A549 (cell line): ENCODE measurements at regions not wholly inside any gene's neighbourhood (a gene's known extent, or its start where the extent isn't known, plus 50 kb on each side); places are given as distances from the start of the nearest gene placed in this dataset.

ENCODE experiments used
- ATAC-seq, 2 experiments: fragments of 200-7000 bp in 1 of 2; fragments of >200 bp in 1 of 2; cut with Nextera tagmentation in 1 of 2; cut with Tn5 transposase in 1 of 2; 3 replicates each; pipeline versions ENCODE4 v1.8.0 to v1.9.1; 2018 to 2020; ENCODE audit warnings: mild to moderate bottlenecking in 1 of 2, moderate library complexity in 1 of 2
- CTCF ChIA-PET: fragments of 300-600 bp; sonication (Branson Sonifier 250); formaldehyde crosslinking; extraction: SDS; loops from one replicate; lab custom pipeline; 2021; ENCODE audit warnings: antibody characterized with exemption, inconsistent platforms; lab: Yijun Ruan, JAX
- POLR2A ChIA-PET: fragments of 350-600 bp; formaldehyde crosslinking; extraction: SDS; loops from one replicate; lab custom pipeline; 2021; ENCODE audit warnings: antibody characterized with exemption, inconsistent platforms; lab: Yijun Ruan, JAX
- DNase-seq, 2 experiments: peaks; one replicate each; pipeline versions ENCODE4 v3.0.0 to v3.0.0-alpha.2; 2011 to 2016; ENCODE audit warnings: low read depth in 1 of 2, low spot score in 1 of 2
- FAIRE-seq: peaks from 2 replicates; lab custom pipeline; 2011; peaks lifted over from hg19 to GRCh38; lab: Jason Lieb, UNC
- H3K27ac ChIP-seq, 2 experiments: fragments of >200 bp; sonication (Bioruptor Twin); formaldehyde crosslinking; 3 replicates each; pipeline ENCODE4 v1.5.1; 2016 to 2017
- H3K4me1 ChIP-seq: fragments of >200 bp; sonication (Bioruptor Twin); formaldehyde crosslinking; 3 replicates; pipeline ENCODE4 v1.6.1; 2016
- H3K4me2 ChIP-seq: fragments of >200 bp; sonication (Bioruptor Twin); formaldehyde crosslinking; 3 replicates; pipeline ENCODE4 v1.6.1; 2016
- H3K4me3 ChIP-seq: fragments of >200 bp; sonication (Bioruptor Twin); formaldehyde crosslinking; 3 replicates; pipeline ENCODE4 v1.5.1; 2016
- H3K9me3 ChIP-seq: fragments of >200 bp; sonication (Bioruptor Twin); formaldehyde crosslinking; 3 replicates; pipeline ENCODE4 v1.6.1; 2016
- BHLHE40 ChIP-seq: IDR thresholded peaks from 2 replicates; pipeline ENCODE4 v1.6.1; 2012; ENCODE audit warnings: low read depth, low read length, inconsistent platforms
- CBX2 ChIP-seq: fragments of 200-600 bp; sonication (generic); IDR thresholded peaks from 2 replicates; pipeline ENCODE4 v1.6.1; 2016; ENCODE audit warnings: low read depth, mild to moderate bottlenecking, borderline replicate concordance
- CHD4 ChIP-seq: fragments of 200-600 bp; sonication (generic); IDR thresholded peaks from 2 replicates; pipeline ENCODE4 v1.6.1; 2016; ENCODE audit warnings: antibody characterized with exemption, mild to moderate bottlenecking, borderline replicate concordance
- EHF ChIP-seq: fragments of 250-450 bp; sonication (Bioruptor Pico); IDR thresholded peaks from 2 replicates; pipeline ENCODE4 v1.5.0; 2020; ENCODE audit warnings: mild to moderate bottlenecking
- GATA3 ChIP-seq: IDR thresholded peaks from 2 replicates; pipeline ENCODE4 v1.6.1; 2012; ENCODE audit warnings: borderline replicate concordance
- HDAC2 ChIP-seq: fragments of 200-600 bp; sonication (generic); IDR thresholded peaks from 2 replicates; pipeline ENCODE4 v1.6.1; 2016
- HOXA7 ChIP-seq: fragments of 250-450 bp; sonication (Bioruptor Pico); IDR thresholded peaks from 2 replicates; pipeline ENCODE4 v1.5.0; 2020; ENCODE audit warnings: mild to moderate bottlenecking, moderate library complexity
- HOXB13 ChIP-seq: fragments of 250-450 bp; sonication (Bioruptor Pico); IDR thresholded peaks from 2 replicates; pipeline ENCODE4 v1.5.0; 2020; ENCODE audit warnings: low read depth, mild to moderate bottlenecking, moderate library complexity
- JUN ChIP-seq, 2 experiments: fragments of >200 bp; sonication (Bioruptor Twin); formaldehyde crosslinking; IDR thresholded peaks; 2 replicates in 1 of 2; 3 replicates in 1 of 2; pipeline ENCODE4 v1.6.1; 2016 to 2017
- MAFK ChIP-seq: fragments of 450-650 bp; IDR thresholded peaks from 2 replicates; pipeline ENCODE4 v1.6.1; 2014; ENCODE audit not compliant: partially characterized antibody
- MAZ ChIP-seq: fragments of 150-350 bp; IDR thresholded peaks from 2 replicates; pipeline ENCODE4 v1.6.1; 2014; ENCODE audit warnings: antibody characterized with exemption, low read depth, low read length, borderline replicate concordance
- MYC ChIP-seq: IDR thresholded peaks from 2 replicates; pipeline ENCODE4 v1.6.1; 2012; ENCODE audit warnings: mild to moderate bottlenecking, inconsistent platforms, low read length, improper control_type of control experiment, borderline replicate concordance
- NPAS2 ChIP-seq: fragments of 250-450 bp; sonication (Bioruptor Pico); IDR thresholded peaks from 2 replicates; pipeline ENCODE4 v1.8.0; 2022; ENCODE audit warnings: mild to moderate bottlenecking, moderate library complexity, borderline replicate concordance
- NR3C1 ChIP-seq: fragments of >200 bp; sonication (Bioruptor Twin); formaldehyde crosslinking; IDR thresholded peaks from 3 replicates; pipeline ENCODE4 v1.6.1; 2017
- POLR2A ChIP-seq: IDR thresholded peaks from 2 replicates; pipeline ENCODE4 v1.6.1; 2012; ENCODE audit warnings: mild to moderate bottlenecking, low read length
- RARB ChIP-seq: fragments of 250-450 bp; sonication (Bioruptor Pico); IDR thresholded peaks from 2 replicates; pipeline ENCODE4 v1.8.0; 2021; ENCODE audit warnings: mild to moderate bottlenecking, moderate library complexity
- RFX5 ChIP-seq: fragments of 450-650 bp; IDR thresholded peaks from 2 replicates; pipeline ENCODE4 v1.7.1; 2014; ENCODE audit warnings: antibody characterized with exemption, mild to moderate bottlenecking, moderate library complexity
- SMC3 ChIP-seq: fragments of >200 bp; sonication (Bioruptor Twin); formaldehyde crosslinking; IDR thresholded peaks from 3 replicates; pipeline ENCODE4 v1.6.1; 2018; ENCODE audit warnings: inconsistent platforms
- ZC3H11A ChIP-seq: fragments of 450-650 bp; IDR thresholded peaks from 2 replicates; pipeline ENCODE4 v1.6.1; 2014; ENCODE audit warnings: antibody characterized with exemption, mild to moderate bottlenecking
- ZFP36 ChIP-seq: fragments of 450-650 bp; IDR thresholded peaks from 2 replicates; pipeline ENCODE4 v1.6.1; 2014; ENCODE audit warnings: borderline replicate concordance; ENCODE audit not compliant: partially characterized antibody
- ZNF302 ChIP-seq: fragments of 250-450 bp; sonication (Bioruptor Pico); IDR thresholded peaks from 2 replicates; pipeline ENCODE4 v1.9.0; 2021; ENCODE audit warnings: inconsistent platforms, mild to moderate bottlenecking, moderate library complexity
- WGBS: methylation state at CpG from one replicate; pipeline ENCODE4 v1.1.6; 2017; ENCODE audit errors: missing lambda C conversion rate; 5-methylcytosine and 5-hydroxymethylcytosine counted together
- TF ChIP-seq, protein P1 (sequence below): IDR thresholded peaks from 2 replicates; pipeline ENCODE4 v1.6.1; 2012
- TF ChIP-seq, protein P2 (sequence below): fragments of 200-600 bp; sonication (generic); IDR thresholded peaks from 2 replicates; pipeline ENCODE4 v1.6.1; 2016; ENCODE audit warnings: antibody characterized with exemption, mild to moderate bottlenecking, moderate library complexity
- TF ChIP-seq, protein P3 (sequence below): IDR thresholded peaks from 2 replicates; pipeline ENCODE4 v1.6.1; 2012
- TF ChIP-seq, protein P4 (sequence below): fragments of 450-650 bp; IDR thresholded peaks from 2 replicates; pipeline ENCODE4 v1.6.1; 2014; ENCODE audit warnings: antibody characterized with exemption
- TF ChIP-seq, protein P5 (sequence below): fragments of 250-450 bp; sonication (Bioruptor Pico); IDR thresholded peaks from 2 replicates; pipeline ENCODE4 v1.5.0; 2021; ENCODE audit warnings: mild to moderate bottlenecking, moderate library complexity, borderline replicate concordance
- TF ChIP-seq, protein P6 (sequence below): fragments of >200 bp; sonication (Bioruptor Twin); formaldehyde crosslinking; IDR thresholded peaks from 3 replicates; pipeline ENCODE4 v1.6.1; 2016

DNA sequence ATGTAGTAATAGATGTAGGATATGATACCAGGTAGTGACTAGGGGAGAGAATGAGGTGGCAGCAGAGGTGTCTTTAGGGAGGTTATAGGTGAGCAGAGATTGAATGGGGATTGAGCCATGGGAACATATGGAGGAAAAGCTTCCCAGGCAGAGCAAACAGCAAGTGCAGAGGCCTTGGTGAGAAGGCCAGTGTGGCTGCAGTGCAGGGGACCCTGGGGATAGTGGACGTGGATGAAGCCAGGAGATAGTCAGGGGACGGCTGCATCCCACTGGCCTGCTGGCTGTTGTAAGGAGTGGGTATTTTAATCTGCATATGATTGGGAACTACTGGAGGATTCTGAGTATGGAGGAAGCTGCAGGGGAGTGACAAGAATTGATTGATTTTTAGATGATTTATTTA, 62.7 kb upstream of the TRAK1 start:
- Histone ChIP-seq H3K4me2 (no peak overlapping the region), H3K27ac (no peak overlapping the region), H3K4me1 (peaks cover 47% of the 10 kb centered on the region), H3K4me3 (no peak overlapping the region), H3K9me3 (no peaks in the 10 kb centered on the region)
- ATAC-seq (no peak), DNase-seq (no peak), FAIRE-seq (no peak)
- ChIA-PET POLR2A (no interaction called here), CTCF (interaction anchor here (0.8 kb wide), 1 partner anchor 71 kb away, joined by 3 read pairs; no protein-coding TSS in a partner anchor)
- 87% methylated on average over 2 of the region's 2 CpGs for WGBS
- TF ChIP-seq BHLHE40 (no peak), HDAC2 (no peak), HOXB13 (CRISPR knock-in tag) (no peak), MAFK (no peak), ZC3H11A (no peak), GATA3 (no peak), NR3C1 (no peak), RARB (CRISPR knock-in tag) (no peak), JUN (IDR thresholded peaks at IDR 0.05) (no peak), HOXA7 (CRISPR knock-in tag) (no peak), MYC (no peak), RFX5 (no peak)
- TF ChIP-seq, protein P1, sequence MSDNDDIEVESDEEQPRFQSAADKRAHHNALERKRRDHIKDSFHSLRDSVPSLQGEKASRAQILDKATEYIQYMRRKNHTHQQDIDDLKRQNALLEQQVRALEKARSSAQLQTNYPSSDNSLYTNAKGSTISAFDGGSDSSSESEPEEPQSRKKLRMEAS, result no peak
- TF ChIP-seq, protein P2, sequence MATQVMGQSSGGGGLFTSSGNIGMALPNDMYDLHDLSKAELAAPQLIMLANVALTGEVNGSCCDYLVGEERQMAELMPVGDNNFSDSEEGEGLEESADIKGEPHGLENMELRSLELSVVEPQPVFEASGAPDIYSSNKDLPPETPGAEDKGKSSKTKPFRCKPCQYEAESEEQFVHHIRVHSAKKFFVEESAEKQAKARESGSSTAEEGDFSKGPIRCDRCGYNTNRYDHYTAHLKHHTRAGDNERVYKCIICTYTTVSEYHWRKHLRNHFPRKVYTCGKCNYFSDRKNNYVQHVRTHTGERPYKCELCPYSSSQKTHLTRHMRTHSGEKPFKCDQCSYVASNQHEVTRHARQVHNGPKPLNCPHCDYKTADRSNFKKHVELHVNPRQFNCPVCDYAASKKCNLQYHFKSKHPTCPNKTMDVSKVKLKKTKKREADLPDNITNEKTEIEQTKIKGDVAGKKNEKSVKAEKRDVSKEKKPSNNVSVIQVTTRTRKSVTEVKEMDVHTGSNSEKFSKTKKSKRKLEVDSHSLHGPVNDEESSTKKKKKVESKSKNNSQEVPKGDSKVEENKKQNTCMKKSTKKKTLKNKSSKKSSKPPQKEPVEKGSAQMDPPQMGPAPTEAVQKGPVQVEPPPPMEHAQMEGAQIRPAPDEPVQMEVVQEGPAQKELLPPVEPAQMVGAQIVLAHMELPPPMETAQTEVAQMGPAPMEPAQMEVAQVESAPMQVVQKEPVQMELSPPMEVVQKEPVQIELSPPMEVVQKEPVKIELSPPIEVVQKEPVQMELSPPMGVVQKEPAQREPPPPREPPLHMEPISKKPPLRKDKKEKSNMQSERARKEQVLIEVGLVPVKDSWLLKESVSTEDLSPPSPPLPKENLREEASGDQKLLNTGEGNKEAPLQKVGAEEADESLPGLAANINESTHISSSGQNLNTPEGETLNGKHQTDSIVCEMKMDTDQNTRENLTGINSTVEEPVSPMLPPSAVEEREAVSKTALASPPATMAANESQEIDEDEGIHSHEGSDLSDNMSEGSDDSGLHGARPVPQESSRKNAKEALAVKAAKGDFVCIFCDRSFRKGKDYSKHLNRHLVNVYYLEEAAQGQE, result no peak
- TF ChIP-seq, protein P3, sequence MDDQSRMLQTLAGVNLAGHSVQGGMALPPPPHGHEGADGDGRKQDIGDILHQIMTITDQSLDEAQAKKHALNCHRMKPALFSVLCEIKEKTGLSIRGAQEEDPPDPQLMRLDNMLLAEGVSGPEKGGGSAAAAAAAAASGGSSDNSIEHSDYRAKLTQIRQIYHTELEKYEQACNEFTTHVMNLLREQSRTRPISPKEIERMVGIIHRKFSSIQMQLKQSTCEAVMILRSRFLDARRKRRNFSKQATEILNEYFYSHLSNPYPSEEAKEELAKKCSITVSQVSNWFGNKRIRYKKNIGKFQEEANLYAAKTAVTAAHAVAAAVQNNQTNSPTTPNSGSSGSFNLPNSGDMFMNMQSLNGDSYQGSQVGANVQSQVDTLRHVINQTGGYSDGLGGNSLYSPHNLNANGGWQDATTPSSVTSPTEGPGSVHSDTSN, result no peak
- TF ChIP-seq, protein P4, sequence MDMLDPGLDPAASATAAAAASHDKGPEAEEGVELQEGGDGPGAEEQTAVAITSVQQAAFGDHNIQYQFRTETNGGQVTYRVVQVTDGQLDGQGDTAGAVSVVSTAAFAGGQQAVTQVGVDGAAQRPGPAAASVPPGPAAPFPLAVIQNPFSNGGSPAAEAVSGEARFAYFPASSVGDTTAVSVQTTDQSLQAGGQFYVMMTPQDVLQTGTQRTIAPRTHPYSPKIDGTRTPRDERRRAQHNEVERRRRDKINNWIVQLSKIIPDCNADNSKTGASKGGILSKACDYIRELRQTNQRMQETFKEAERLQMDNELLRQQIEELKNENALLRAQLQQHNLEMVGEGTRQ, result no peak

DNA sequence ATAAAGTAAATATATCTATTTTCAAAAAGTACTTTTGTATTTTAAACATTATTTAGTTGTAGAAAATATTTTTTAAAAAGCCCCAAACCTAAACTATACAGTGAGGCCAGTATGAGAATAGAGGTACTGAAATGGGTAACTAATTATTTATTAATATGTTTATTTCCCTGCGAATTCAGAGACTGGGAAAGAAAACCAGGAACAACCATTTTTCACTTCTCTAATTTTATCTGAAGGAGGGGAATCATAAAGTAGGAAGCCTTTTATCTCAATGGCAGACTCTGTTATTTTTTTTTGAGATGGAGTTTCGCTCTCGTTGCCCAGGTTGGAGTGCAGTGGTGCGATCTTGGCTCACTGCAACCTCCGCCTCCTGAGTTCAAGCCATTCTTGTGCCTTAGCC, 63.6 kb upstream of the TRAK1 start:
- TF ChIP-seq POLR2A (no peak), MAZ (no peak), CHD4 (no peak), CBX2 (no peak), ZFP36 (no peak), SMC3 (no peak), EHF (no peak), ZNF302 (no peak), HOXB13 (CRISPR knock-in tag) (no peak), BHLHE40 (no peak), NPAS2 (no peak)
- TF ChIP-seq, protein P5, sequence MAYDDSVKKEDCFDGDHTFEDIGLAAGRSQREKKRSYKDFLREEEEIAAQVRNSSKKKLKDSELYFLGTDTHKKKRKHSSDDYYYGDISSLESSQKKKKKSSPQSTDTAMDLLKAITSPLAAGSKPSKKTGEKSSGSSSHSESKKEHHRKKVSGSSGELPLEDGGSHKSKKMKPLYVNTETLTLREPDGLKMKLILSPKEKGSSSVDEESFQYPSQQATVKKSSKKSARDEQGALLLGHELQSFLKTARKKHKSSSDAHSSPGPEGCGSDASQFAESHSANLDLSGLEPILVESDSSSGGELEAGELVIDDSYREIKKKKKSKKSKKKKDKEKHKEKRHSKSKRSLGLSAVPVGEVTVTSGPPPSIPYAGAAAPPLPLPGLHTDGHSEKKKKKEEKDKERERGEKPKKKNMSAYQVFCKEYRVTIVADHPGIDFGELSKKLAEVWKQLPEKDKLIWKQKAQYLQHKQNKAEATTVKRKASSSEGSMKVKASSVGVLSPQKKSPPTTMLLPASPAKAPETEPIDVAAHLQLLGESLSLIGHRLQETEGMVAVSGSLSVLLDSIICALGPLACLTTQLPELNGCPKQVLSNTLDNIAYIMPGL (CRISPR knock-in tag), result no peak
- TF ChIP-seq, protein P6, sequence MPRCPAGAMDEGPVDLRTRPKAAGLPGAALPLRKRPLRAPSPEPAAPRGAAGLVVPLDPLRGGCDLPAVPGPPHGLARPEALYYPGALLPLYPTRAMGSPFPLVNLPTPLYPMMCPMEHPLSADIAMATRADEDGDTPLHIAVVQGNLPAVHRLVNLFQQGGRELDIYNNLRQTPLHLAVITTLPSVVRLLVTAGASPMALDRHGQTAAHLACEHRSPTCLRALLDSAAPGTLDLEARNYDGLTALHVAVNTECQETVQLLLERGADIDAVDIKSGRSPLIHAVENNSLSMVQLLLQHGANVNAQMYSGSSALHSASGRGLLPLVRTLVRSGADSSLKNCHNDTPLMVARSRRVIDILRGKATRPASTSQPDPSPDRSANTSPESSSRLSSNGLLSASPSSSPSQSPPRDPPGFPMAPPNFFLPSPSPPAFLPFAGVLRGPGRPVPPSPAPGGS, result no peak
- TF ChIP-seq, protein P3, result no peak
- TF ChIP-seq, all 56 proteins: peak for 0
- DNase-seq, result no peak
- Histone ChIP-seq H3K27ac (no peak overlapping the region), H3K9me3 (no peaks in the 10 kb centered on the region), H3K4me1 (peaks cover 38% of the 10 kb centered on the region), H3K4me2 (no peak overlapping the region), H3K4me3 (no peak overlapping the region)
- no peak for ATAC-seq
- ChIA-PET CTCF (interaction anchor here (0.8 to 1.6 kb wide), 3 partner anchors 37 to 72 kb away, joined by 3 to 4 read pairs (median 3); no protein-coding TSS in a partner anchor), POLR2A (no interaction called here)
- 91% methylated on average over 5 of the region's 5 CpGs for WGBS
- no peak for FAIRE-seq
